SK-N-SH (cell line): ENCODE measurements at regions not wholly inside any gene's neighbourhood (a gene's known extent, or its start where the extent isn't known, plus 50 kb on each side); places are given as distances from the start of the nearest gene placed in this dataset.

Experiments
- CTCF ChIP-seq: fragments of 200-600 bp; sonication (generic); IDR thresholded peaks from 2 replicates; pipeline ENCODE4 v1.6.1; 2017; ENCODE audit warnings: antibody characterized with exemption, mild to moderate bottlenecking, moderate library complexity
- ELF1 ChIP-seq: IDR thresholded peaks from 2 replicates; pipeline ENCODE4 v1.4.0; 2012
- EP300 ChIP-seq, 2 experiments: IDR thresholded peaks; 2 replicates each; pipeline versions ENCODE4 v1.4.0 to v1.6.1; 2012; ENCODE audit warnings: borderline replicate concordance in 1 of 2, low read depth in 1 of 2, low read length in 1 of 2
- EZH2phosphoT487 ChIP-seq: fragments of 200-600 bp; sonication (generic); IDR thresholded peaks from 2 replicates; pipeline ENCODE4 v1.6.1; 2017; ENCODE audit warnings: low read depth, mixed run types, mild to moderate bottlenecking, antibody characterized with exemption, moderate library complexity, borderline replicate concordance
- MAX ChIP-seq: IDR thresholded peaks from 2 replicates; pipeline ENCODE4 v1.4.0; 2012; ENCODE audit warnings: low read depth
- RFX5 ChIP-seq: IDR thresholded peaks from 2 replicates; pipeline ENCODE4 v1.6.1; 2012; ENCODE audit warnings: mild to moderate bottlenecking, improper control_type of control experiment, low read length
- SMC3 ChIP-seq: IDR thresholded peaks from 2 replicates; pipeline ENCODE4 v1.6.1; 2012; ENCODE audit warnings: low read depth, low read length, improper control_type of control experiment

GRCh38 chr3:154979331-154979730, 100.8 kb upstream of the MME start:
- TF ChIP-seq EP300 (IDR thresholded peaks at IDR 0.05; ENCODE audit: borderline replicate concordance in 1 of 2, low read depth in 1 of 2, low read length in 1 of 2) (no peak), EZH2phosphoT487 (no peak), CTCF (no peak), ELF1 (no peak), MAX (no peak), SMC3 (no peak), RFX5 (no peak)
